T47D (cell line): ENCODE measurements at regions not wholly inside any gene's neighbourhood (a gene's known extent, or its start where the extent isn't known, plus 50 kb on each side); places are given as distances from the start of the nearest gene placed in this dataset.
"Not testable (repeated sequence)": the region's sequence is repeated elsewhere in the genome, so short reads cannot be mapped to it uniquely, and the experiment has no call there.

Experiments
- DNase-seq, 2 experiments: peaks; one replicate each; pipeline versions ENCODE4 v3.0.0 to v3.0.0-alpha.2; 2011 to 2012; ENCODE audit warnings: low read depth in 1 of 2, low spot score in 1 of 2
- JUND ChIP-seq: IDR thresholded peaks from 2 replicates; pipeline ENCODE4 v1.6.1; 2012; ENCODE audit warnings: low read depth
- in situ Hi-C: cut with HindIII; loops from 2 replicates; pipeline ENCODE4 v1.10.0; 2016; ENCODE audit warnings: low sequenced_read_pairs, low pct_unique_long_range_greater_than_20kb

DNA sequence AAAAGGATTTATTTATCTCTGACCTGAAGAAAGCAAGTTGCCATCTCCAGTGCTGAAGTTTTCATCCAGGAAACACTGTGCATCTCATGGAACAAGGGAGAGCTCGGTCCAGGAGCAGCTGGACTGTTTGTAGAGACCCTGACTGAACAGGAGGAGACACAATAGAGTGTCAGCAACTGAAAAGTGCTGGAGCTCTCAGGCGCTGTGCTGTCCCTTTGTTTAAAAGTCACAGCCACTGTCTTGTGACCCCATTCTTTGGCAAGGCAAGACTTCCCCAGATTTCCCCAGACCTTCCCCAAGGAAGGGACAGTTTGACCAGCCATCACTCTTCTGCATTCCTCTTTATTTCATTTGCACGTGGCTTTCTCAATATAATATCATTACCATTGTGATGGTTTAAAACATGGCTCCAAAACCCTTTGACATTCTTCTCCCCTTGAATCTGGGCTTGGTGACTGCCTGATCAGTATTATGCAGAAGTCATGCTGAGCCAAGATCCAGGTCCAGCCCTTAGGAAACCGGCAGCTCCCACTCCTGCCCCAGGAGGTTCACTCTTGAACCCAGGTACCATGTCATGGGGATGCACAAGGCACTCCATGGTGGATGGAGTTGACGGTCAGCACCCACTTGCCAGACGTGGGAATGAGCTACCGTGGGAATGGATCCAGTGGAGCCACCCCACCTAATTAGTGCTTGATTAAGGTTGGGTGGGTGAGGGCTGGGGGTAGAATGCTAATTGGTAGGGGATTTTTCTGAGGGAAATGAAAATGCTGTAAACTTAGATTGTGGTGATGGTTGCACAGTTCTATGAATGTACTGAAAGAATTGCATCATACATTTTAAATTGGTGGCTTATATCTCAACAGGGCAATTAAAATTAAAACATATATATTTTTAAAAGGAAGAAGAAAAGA, 497.9 kb upstream of the RAB6C start:
- no peak for DNase-seq
- TF ChIP-seq JUND, result no peak
- in situ Hi-C loops, result no loop called here

DNA sequence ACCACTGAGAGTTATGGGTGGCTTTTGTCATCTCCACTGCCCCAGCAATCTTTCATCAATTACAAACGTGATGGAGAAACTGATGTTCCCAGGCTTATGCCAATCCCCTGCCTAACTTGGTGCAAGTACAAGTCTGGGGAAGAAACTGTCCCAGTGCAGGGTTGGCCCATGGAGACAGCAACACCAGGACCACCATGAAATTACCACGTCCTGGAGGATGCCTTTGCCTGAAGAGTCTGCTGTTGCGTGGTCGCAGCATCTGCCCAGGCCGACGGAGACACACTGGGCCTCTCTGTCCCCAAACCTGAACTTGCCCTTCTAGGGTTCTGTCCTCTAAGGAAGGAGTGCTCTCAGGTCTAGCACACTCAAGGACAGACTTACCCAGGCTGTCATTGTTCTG, 496.8 kb upstream of the RAB6C start:
- no peak for TF ChIP-seq JUND
- DNase-seq, result no peak
- in situ Hi-C loops, result no loop called here

DNA sequence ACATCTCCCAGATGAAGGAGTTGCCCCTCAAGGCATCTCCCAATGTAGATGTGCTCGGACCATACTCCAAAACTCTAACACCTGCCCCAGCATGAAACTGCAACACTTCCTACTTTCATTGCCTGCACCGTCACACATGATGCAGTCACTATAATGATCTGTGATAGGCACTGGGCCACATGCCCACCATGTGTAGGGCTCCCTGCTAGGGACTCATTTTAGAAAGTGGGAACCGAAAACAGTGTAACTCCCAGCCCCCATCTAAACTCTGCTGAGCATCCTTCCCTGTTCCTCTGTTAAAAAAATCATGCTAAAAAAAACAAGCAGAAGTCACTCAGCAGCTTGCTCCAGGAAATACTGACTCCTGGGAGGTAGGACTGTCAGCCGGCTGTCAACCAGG, 496.1 kb upstream of the RAB6C start:
- DNase-seq, result no peak
- in situ Hi-C loops, result no loop called here
- TF ChIP-seq JUND, result no peak

DNA sequence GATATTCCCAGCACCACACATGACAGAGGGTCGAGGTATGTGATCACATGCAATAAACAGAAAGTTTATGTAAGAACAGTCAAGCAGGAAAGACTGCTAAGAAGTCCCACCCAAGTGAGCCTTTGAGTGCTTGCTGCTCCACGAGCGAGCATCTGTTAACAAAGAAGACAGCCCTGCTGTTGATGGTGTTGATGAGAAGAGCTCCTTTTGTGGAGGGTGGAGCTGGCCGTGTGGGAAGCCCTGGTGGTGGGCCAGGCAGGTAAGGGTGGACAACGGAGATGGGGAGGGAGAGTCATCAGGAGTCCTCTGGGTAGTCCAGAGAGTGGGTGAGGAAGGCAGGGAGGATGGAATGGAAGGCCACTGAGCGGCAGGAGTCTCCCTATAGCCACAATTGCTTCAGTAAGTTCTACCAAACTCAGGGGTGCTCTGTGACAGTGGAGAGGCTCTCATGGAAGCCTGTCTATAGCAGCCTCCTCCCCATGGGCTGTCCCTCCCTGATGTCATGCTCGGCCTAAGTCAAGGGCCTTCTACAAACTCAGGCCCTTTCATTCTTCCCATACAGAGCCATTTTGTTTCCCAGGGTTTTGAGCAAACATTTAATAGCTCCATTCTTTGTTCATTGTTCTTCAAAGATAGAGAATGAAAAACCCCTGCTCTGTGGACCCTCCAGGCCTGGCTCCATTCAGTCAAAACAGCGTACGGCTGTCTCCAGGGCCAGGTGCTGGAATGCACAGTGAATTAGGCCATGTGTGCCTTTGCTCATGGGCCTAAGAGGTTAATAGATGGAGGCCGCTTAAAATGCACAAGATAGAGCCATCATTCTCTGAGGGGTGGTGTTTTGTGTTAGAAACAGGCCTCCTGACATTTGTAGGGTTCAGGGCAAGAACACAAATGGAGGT, 494.2 kb upstream of the RAB6C start:
- TF ChIP-seq JUND, result no peak
- no peak for DNase-seq
- in situ Hi-C loops, result no loop called here

DNA sequence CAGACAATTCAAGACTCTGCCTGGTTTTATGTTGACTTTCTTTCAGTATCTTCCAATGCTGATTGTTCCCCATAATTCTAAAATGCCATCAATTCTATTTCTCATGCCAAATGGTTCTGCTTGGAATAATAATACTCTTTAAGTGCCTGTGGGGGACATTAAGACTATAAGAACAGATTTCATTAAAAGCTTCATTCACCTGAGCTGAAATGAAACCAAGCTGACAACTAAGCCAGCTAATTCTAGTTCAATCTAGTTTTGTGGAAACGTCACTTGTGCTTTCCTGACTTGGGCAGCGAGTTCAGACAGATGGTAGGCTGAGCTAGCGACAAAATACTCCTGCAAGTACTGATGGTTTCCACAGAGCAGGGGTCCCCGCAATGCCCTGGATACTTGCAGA, 491.1 kb upstream of the RAB6C start:
- DNase-seq, result no peak
- no peak for TF ChIP-seq JUND
- in situ Hi-C loops, result no loop called here

DNA sequence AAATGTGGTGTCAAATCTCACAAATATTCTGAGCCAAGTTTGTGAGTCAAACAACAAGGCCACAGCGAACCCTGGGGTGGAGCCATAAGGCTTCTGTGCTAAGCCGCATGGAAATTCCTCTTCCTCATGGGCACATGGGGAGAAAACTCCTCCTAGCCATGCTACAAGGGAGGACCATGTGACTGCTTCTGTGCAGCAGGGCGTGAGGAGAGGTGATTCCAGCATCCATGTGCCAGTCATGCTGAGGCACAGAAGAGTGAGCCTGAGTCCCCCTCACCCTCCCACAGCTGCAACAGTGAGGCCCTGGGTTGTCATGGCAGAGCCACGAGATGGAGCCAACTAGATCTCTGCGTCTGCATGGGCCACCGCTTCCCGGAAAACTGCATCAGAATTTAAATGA, 488.8 kb upstream of the RAB6C start:
- in situ Hi-C loops, result no loop called here
- TF ChIP-seq JUND, result no peak
- no peak for DNase-seq

DNA sequence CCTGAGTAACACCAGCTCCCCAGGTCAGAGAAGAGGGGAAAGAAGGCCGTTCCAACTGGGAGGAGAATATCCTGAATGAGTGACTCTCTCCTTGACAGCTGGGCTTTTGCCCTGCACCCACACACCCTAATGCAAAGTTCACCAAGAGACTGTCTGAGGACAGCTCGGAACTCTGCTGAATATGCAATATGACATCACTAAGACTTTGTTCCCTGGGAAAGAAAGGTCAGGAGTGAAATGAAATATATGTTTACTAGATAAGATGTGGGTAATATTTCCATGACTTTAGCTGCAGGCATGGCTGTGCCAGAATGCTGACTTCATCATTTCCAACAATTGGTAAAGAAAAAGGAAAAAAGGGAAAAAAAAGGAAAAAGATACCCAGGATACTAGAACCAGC, 488.2 kb upstream of the RAB6C start:
- no peak for TF ChIP-seq JUND
- in situ Hi-C loops, result no loop called here
- DNase-seq, result no peak

DNA sequence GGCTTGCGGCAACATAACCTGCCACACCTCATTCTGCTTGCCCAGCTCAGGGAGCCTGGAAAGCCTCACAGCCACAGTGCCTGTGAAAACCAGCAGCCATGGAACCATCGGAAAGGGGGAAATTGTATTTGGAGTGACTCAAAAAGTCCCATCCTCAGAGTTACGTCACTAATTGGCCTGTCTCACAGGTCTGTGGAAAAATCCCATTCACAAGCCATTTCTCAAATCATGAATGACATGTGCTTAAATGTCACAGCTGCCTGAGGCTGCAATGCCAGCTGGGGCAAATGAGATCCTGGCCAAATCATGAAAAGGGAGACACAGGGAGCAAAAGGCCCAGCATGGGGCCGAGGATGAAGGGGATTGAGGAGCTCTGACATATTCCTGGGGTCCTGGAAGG, 486.9 kb upstream of the RAB6C start:
- TF ChIP-seq JUND, result no peak
- no peak for DNase-seq
- in situ Hi-C loops, result no loop called here

DNA sequence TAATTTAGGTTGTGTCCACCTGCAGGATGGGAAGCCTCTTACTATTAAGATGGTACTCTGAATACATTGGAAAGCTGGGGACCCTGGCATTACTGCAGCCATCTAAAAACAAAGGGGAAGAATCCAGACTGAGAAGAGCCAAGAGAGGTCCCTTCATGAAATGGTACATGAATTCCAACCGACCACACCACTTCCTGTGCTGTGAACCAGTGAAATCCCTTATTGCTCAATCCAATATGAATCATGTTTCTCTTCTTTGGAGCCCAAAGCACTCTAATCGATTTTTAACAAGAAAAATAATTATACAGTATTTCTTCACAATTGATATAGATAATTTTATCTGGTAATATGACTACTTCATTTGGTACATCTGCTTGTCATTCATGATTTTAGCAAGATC, 479.7 kb upstream of the RAB6C start:
- no peak for TF ChIP-seq JUND
- in situ Hi-C loops, result no loop called here
- no peak for DNase-seq

DNA sequence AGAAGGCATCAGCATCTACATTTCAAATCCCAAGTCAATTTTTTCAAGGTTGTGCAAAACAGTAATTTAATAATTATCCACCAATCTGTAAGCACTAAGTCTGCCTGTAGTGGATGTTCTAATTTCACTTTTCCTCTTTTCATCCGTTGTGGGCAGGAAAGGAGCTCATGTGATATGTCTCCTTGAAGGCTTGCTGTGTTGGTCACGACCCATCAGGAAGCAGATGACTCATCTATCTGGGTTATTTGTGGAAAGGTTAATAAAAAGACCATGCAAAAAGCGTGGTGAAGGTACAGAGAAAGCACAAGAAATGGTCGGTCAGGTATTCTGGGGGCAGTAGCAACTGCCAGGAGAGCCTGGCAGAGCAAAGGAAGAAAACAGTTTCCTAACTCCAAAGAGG, 476.7 kb upstream of the RAB6C start:
- no peak for TF ChIP-seq JUND
- in situ Hi-C loops, result no loop called here
- DNase-seq, result no peak

DNA sequence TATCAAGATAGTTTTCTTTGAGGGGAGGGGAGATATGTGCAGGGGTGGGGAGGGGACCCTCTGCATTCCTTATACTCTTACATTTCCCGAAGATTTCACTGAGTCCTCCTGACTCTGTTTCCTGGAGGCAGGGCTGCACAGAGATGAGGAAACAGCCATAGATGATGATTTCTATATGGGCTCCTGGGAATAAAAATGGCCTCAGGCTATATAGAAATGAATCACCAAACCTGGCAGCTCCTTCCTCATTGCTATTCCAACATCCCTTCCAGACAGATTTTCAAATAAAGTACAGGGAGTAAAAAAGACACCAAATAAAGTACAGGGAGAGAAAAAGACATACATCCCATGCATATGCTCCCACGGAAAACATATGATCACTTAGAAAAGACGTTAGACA, 474.8 kb upstream of the RAB6C start:
- TF ChIP-seq JUND, result no peak
- in situ Hi-C loops, result no loop called here
- DNase-seq, result no peak

DNA sequence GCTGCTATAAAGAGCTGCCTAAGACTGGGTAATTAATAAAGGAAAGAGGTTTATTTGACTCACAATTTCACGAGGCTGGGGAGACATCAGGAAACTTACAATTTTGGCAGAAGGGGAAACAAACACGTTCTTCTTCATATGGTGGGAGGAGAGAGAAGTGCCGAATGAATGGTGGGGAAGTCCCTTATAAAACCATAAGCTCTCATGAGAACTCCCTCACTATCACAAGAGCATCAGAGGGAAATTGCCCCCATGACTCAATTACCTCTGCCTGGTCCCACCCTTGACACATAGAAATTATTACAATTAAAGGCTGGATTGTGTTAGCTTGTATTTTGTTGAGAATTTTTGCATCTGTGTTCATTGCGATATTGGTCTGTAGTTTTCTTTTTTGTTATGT, 460.5 kb upstream of the RAB6C start:
- no peak for TF ChIP-seq JUND
- in situ Hi-C loops, result no loop called here
- no peak for DNase-seq

DNA sequence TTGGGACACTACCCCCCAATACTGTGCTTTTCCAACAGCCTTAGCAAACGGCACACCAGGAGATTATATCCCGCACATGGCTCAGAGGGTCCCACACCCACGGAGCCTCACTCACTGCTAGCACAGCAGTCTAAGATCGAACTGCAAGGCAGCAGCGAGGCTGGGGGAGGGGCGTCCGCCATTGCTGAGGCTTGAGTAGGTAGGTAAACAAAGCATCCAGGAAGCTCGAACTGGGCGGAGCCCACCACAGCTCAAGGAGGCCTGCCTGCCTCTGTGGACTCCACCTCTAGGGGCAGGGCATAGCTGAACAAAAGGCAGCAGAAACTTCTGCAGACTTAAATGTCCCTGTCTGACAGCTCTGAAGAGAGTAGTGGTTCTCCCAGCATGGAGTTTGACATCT, 447.3 kb upstream of the RAB6C start:
- in situ Hi-C loops, result not testable (repeated sequence)
- DNase-seq, result peak in 1 of 2 experiments; percentile 22

DNA sequence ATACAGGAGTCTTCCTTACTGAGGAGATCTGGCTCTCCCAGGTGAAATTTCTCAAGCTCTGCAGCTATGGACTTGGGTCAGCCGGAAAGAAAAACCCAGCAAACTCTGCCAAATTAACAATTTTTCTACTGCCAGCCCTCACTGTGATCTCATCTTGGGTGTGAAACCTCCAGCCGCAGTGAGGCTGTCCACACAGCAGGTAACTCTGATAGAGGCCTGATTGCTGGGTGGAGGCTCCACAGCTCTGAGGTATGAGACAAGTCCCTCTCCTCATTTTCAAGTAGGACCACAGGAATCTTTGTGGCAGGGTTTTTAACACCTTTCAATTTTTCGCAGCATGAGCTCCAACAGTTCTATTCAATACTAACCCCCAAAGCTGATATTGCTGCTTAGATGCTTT, 430.6 kb upstream of the RAB6C start:
- TF ChIP-seq JUND, result no peak
- no peak for DNase-seq
- in situ Hi-C loops, result no loop called here
